Coronary artery (tissue), 2 donors: ENCODE measurements at regions not wholly inside any gene's neighbourhood (a gene's known extent, or its start where the extent isn't known, plus 50 kb on each side); places are given as distances from the start of the nearest gene placed in this dataset.

Experiments used
- DNase-seq: peaks from one replicate; pipeline ENCODE4 v3.0.0-alpha.2; 2017; ENCODE audit warnings: low spot score
- H3K27ac ChIP-seq, 2 donors: fragments of 200-600 bp; sonication (generic); one replicate each; pipeline ENCODE4 v1.5.1; 2016 to 2019
- H3K4me3 ChIP-seq: fragments of 200-600 bp; sonication (generic); 2 replicates; pipeline ENCODE4 v1.5.1; 2016; ENCODE audit warnings: mild to moderate bottlenecking, moderate library complexity
- TF ChIP-seq, protein P1 (sequence below): fragments of 200-600 bp; sonication (generic); IDR thresholded peaks from one replicate; pipeline ENCODE4 v1.5.1; 2019; ENCODE audit warnings: antibody characterized with exemption

DNA sequence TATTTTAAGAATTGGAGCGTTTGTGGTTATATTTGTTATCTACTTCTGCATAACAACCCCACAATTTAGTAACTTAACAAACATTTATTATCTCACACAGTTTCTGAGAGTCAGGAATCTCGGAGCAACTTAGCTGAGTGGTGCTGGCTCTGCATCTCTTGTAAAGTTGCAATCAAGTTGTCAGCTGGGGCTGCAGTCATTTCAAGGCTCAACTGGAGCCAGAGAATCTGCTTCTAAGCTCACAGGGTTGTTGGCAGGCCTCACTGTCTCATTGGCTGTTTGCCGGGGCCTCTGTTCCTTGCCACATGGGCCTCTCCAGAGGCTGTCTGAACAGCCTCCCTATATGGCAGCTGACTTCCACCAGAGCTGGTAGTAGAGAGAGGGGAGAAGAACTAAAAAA lies 281.2 kb upstream of the GNPDA2 start:
- TF ChIP-seq, protein P1, sequence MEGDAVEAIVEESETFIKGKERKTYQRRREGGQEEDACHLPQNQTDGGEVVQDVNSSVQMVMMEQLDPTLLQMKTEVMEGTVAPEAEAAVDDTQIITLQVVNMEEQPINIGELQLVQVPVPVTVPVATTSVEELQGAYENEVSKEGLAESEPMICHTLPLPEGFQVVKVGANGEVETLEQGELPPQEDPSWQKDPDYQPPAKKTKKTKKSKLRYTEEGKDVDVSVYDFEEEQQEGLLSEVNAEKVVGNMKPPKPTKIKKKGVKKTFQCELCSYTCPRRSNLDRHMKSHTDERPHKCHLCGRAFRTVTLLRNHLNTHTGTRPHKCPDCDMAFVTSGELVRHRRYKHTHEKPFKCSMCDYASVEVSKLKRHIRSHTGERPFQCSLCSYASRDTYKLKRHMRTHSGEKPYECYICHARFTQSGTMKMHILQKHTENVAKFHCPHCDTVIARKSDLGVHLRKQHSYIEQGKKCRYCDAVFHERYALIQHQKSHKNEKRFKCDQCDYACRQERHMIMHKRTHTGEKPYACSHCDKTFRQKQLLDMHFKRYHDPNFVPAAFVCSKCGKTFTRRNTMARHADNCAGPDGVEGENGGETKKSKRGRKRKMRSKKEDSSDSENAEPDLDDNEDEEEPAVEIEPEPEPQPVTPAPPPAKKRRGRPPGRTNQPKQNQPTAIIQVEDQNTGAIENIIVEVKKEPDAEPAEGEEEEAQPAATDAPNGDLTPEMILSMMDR: no peak
- no peak for DNase-seq
- Histone ChIP-seq H3K4me3 (no peak overlapping the region), H3K27ac (no peak overlapping the region)

DNA sequence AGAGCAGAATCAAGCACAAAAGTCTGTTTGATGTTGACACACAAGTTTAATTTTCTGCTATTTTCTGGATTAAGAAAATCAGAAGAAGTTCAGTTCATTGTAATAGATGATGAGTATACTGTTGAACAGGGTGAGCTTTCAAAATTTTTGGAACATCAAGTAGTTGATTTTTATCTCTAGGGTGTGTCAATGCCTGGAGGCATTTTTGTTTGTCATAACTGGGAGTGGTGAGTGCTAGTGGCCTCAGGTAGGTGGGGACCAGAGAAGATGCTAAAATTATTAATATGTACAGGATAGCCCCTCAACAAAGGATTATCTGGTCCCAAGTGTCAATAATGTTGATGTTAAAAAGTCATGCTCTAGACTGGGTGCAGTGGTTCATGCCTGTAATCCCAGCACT lies 279.7 kb upstream of the GNPDA2 start:
- H3K27ac ChIP-seq: no peak overlapping the region
- no peak for DNase-seq
- H3K4me3 ChIP-seq: no peak overlapping the region
- TF ChIP-seq, protein P1: no peak

DNA sequence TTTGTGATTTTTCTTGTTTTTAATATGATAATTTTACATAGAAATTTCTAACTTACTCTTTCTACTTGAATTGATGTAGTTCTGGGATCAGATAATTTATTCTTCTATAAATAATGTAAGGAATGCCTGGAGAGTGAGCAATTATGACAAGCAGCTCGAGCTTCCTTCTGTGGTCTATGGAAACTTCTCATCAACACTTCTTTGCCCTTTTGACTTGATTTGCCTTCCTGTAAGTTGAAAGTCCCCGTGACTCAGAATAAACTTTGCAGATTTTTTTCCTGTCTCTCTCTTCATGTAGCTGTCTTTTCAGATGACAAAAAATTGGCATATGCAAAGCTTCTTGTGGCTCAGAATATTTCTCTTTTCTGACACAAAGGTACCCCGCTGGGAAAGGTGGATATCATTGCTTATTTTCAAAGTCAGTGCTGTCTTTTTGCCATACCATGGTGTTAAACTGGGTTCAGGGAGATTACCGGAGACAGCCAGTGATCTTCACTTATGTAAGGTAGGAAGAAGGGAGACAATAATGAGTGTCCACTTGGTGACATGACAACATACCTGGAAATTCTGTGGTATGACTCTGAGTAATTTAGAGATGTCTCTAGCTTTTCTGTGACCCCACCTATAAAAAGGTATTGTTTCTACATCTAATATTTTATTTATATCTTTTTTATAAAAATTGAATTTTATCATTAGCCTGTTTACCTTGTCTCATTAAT lies 278.6 kb upstream of the GNPDA2 start:
- Histone ChIP-seq H3K27ac (no peak overlapping the region), H3K4me3 (no peak overlapping the region)
- TF ChIP-seq, protein P1: no peak
- DNase-seq: no peak

DNA sequence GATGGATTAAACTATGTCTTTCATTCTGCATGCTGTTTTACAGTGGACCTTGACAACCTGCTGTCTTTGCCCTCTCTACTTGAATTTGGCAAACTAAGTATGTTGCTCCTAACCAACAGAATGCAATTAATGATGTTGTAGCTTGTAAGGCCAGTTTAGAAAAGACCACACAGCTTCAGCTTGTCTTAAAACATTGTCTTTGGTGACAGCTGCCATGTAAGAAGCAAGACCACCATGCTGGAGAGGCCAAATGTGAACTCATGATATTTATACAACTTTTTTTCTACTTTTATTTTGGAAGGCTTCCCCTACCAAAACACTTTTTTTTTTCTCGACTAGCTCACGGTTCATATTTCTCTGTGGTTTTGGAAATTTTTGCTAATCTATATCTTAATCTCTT lies 278.0 kb upstream of the GNPDA2 start:
- no peak overlapping the region for H3K27ac ChIP-seq
- H3K4me3 ChIP-seq: no peak overlapping the region
- DNase-seq: no peak
- TF ChIP-seq, protein P1: no peak

DNA sequence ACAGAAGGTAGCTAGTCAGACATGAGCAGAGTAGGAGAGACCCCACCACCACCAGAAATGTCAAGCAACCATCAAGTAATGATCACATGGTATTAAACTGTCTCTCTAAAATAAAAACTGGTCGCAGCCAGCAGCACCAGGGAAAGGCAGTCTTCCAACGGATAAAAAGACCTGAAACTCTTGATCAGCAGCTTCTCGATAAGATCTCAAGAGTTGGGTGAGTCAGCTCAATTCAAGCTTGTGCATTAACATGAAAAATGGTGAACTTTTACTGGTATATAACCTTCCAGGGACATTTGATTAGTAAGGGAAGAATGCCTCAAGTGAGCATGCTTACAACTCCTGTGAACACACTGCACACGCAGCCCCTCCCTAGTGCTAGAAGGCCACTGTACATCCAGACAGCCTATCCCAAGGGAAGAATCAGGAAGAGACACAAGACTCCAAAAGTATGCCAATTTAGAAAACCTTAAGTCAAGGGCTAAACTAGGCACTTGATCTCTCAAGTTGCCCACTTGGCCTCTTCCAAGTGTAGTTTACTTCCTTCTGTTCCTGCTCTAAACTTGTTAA lies 270.0 kb upstream of the GNPDA2 start:
- TF ChIP-seq, protein P1: no peak
- DNase-seq: no peak
- Histone ChIP-seq H3K27ac (no peak overlapping the region), H3K4me3 (no peak overlapping the region)

DNA sequence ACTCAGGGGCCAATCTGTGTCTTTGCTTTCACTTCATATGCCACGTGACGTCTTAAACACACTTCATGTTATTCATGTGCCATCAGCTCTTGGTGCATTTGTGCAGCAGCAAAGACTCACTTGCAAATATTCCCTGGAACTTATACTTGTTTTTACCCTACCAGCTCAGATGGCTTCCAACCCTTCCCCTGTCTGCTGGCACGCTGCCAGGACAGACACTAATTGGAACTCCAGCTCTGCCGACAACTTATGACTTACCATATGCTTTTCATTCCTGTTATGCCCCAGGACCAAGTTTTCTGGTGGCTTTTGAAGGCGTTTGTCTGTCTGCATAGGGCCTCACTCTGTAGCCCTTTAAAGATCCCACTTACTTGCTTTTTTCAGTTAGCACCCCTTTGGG lies 261.7 kb upstream of the GNPDA2 start:
- Histone ChIP-seq H3K4me3 (no peak overlapping the region), H3K27ac (no peak overlapping the region)
- no peak for DNase-seq
- TF ChIP-seq, protein P1: no peak

DNA sequence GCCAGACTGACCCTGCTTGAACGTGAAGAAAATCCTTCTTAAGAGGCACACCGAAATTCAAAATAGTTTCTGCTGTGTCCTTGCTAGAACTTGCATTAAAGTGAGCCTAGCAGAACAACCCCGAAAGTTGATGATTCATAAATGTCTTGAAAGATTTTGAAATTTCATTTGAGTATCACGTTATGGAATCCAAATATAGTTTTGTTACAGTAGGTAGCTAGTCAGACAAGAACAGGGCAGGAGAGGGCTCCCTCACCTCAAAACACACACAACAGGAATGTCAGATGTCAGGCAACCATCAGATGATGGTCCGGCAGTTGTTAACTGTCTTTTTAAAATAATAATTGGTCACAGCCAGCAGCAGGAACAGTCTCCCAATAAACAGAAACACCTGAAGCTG lies 259.6 kb upstream of the GNPDA2 start:
- Histone ChIP-seq H3K4me3 (no peak overlapping the region), H3K27ac (no peak overlapping the region)
- DNase-seq: no peak
- TF ChIP-seq, protein P1: no peak
